ENCODE measurements at regions not wholly inside any gene's neighbourhood (a gene's known extent, or its start where the extent isn't known, plus 50 kb on each side); places are given as distances from the start of the nearest gene placed in this dataset.

GRCh38 chr2:16314691-16315457, 350.8 kb downstream of the CYRIA start:
- DNase-seq, result no peak

- no peak for DNase-seq
Observed at GRCh38 chr2:16314001-16314400, 351.6 kb downstream of the CYRIA start.

- no peak for DNase-seq
Observed at GRCh38 chr2:16313235-16313975, 352.2 kb downstream of the CYRIA start.

GRCh38 chr2:16312771-16313170, 352.9 kb downstream of the CYRIA start:
- no peak for DNase-seq

DNA sequence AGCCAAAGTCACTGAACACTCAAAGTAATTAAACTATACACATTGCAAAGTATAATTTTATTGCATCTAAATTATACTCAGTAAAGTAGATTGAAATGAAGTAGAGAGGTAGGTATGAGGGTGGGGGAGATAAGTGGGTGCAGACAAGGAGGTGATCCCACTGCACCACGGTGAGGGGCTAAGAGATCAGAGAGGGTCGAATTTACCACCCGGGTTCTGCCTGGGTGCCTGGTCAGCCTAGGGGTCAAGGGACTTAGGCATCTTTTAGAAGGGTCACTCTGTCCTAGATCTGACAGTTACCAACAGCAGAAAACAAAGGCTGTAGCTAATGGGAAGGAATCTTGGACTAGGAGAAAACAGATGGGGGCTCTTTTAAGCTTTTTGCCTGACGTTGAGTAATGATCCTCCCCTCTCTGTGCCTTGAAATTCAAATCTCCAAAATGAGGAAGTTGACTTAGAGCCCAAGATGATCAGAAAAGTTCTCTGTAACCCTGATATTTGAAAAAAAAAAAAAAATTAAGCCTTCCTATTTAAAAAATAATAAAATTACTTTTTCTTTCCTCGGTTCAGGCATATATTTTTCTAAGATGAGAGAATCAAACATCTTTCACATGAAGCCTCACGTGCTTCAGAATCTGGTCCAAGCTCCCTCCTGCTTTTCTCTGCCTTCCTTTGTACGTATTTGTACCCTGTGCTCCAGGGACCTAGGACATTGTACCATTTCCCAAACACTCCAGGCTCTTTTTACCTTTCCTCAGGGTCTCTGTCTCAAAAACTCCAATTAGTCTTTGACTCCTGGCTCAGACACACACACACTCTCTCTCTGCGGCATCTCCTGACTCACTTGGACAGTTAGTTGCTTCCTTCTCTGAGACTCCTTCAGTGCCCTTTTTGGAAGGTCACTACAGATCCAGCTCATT, 353.9 kb downstream of the CYRIA start:
- DNase-seq, result no peak

- DNase-seq, result no peak
Observed at GRCh38 chr2:16308816-16309215, 356.8 kb downstream of the CYRIA start.

GRCh38 chr2:16304876-16305590, 360.6 kb downstream of the CYRIA start:
- DNase-seq, result no peak

DNA sequence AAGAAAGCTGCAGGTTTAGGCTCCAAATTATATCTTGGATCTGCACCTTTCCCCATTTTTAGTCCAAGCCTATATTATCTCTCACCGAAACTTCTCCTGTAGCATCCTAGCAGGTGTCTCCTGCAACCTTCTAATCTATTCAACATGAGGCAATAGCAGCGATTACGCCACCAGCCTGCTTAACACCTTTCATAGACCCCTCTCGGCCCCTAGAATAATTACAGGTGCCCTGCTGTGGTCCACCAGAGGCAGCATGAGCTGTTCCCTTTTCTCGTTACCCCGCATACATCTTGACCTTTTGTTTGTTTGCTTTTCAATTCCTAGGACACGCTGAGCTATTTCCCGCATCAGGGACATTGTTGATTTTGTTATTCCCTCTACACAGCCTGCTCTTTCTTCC, 361.9 kb downstream of the CYRIA start:
- DNase-seq, result no peak

- no peak for DNase-seq
Observed at GRCh38 chr2:16303273-16303577, 362.4 kb downstream of the CYRIA start.

GRCh38 chr2:16302431-16303272, 362.3 kb downstream of the MYCN start:
- no peak for DNase-seq

GRCh38 chr2:16301961-16302360, 361.6 kb downstream of the MYCN start:
- DNase-seq, result no peak

GRCh38 chr2:16298866-16299265, 358.5 kb downstream of the MYCN start:
- DNase-seq, result no peak

DNA sequence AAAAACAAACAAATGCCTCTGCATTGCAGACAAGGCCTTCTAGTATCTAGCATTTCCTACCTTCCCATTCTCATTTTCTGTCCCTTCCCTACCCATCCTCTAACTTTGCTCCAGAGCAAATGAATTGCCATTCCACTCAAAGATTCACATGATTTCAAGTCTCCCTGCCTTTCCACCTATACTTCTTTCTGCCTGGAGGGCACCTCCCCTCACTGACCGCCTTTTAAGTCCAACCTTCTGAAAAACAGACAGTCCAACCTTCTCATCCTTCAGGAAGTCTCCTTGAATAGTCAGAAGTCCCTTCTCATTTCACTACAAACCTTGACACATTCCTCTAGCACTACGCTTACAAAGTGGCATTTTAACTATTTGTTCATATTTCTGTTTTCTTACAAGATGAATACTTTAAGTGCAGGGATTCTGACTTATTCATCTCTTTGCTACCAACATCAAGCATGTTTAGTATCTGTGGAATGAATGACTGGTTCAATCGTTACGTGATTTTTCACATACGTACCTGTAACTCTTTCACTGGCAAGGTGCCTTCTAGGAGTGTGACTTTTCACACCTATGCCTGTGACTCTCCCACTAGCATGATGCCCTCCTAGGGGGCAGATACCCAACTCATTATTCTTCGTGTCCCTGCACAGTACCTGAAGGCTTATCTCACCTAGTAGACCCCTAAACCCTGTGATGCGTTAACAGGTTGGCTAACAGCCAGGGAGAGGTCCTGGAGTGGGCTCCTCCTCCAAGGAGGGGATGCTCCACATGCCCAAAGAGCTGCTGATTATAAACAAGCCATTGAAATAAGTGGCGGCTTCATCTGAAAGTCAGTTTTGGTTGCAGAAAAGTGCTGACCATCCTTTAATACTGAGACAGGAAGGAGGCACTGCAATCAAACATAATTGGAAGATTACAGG, 356.2 kb downstream of the MYCN start:
- no peak for DNase-seq

DNA sequence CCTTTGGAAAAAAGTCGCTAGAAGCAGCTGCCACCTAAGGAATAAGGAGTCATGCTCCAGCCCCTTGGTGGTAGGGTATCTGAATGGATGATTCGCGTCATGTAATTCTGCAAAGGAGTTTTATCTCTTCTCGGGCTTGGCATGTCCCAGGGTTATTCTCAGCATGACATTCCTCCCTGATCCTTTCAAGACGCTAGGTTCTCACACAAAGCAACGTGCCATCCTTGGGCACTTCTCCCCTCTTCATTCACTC, 355.6 kb downstream of the MYCN start:
- DNase-seq, result no peak

- DNase-seq, result no peak
Observed at GRCh38 chr2:16294791-16295190, 354.4 kb downstream of the MYCN start.

DNA sequence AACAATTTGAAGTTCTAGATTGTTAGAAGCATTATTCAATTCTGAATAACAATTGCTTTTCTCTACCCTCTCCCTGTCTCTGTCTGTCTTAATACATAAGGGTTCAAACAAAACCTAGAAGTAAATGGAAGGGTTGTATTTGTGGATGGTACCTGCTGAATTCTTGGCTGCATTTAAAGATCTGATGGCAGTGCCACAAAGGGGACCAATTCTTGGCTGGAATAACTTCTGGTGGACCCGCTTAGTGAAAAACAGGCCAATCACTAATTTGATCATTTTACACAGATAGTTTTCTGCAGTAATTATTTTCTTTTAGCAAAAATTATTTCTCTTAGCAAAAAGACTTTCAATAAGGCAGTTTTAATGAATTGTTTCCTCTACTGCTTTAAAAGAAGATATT, 353.5 kb downstream of the MYCN start:
- no peak for DNase-seq

DNA sequence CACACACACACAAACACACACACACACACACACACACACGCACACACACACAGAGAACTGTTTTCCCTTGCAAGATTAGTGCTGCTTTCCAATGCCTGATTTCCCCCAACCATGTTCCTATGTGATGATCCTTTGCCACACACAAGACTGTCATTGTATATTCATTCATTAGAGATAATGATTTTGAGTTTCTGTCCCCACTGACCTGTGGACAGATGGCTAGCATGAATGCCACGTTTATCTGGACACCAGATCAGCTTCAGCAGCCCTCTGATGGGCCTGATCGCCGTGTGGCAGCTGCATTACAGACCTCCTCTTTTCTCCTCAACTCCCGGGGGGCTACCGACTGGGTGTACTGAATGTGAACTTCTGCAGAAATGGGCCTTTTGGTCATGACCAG, 353.0 kb downstream of the MYCN start:
- no peak for DNase-seq

GRCh38 chr2:16291731-16292550, 351.6 kb downstream of the MYCN start:
- no peak for DNase-seq

- no peak for DNase-seq
Observed at GRCh38 chr2:16291226-16291625, 350.9 kb downstream of the MYCN start.

GRCh38 chr2:16290311-16291020, 350.1 kb downstream of the MYCN start:
- no peak for DNase-seq

Data from CD4-positive, alpha-beta T cell treated with Interleukin-10 for 1 hour (primary cell).